A673 (cell line): ENCODE measurements at regions not wholly inside any gene's neighbourhood (a gene's known extent, or its start where the extent isn't known, plus 50 kb on each side); places are given as distances from the start of the nearest gene placed in this dataset.

Experiments used
- BruUV-seq: library from RNA; stranded (reverse); fragments of 400-500 nt; replicated peaks from 2 replicates; lab custom pipeline; 2021; lab: Mats Ljungman, UMichigan
- CTCF ChIA-PET: fragments of 300-600 bp; sonication (Branson Sonifier 250); formaldehyde crosslinking; loops from one replicate; lab custom pipeline; 2022; ENCODE audit warnings: antibody characterized with exemption; lab: Charles Lee
- POLR2A ChIA-PET: fragments of 300-600 bp; sonication (Branson Sonifier 250); formaldehyde crosslinking; loops from one replicate; lab custom pipeline; 2022; ENCODE audit warnings: antibody characterized with exemption; ENCODE audit not compliant: low non-redundant PET; lab: Charles Lee
- DNase-seq: peaks from one replicate; pipeline ENCODE4 v3.0.0-alpha.2; 2015; ENCODE audit warnings: low spot score
- H3K27ac ChIP-seq: fragments of 200-600 bp; sonication (generic); 2 replicates; pipeline ENCODE4 v1.5.1; 2016; ENCODE audit warnings: mixed run types, low read depth, mild to moderate bottlenecking, mixed read lengths, antibody characterized with exemption, low read length; ENCODE audit not compliant: poor library complexity, severe bottlenecking
- H3K27me3 ChIP-seq: fragments of 200-600 bp; sonication (generic); replicated peaks from 2 replicates; pipeline ENCODE4 v1.6.1; 2017; ENCODE audit warnings: mixed run types, low read depth, mild to moderate bottlenecking, mixed read lengths, antibody characterized with exemption, low read length; ENCODE audit not compliant: insufficient read depth, poor library complexity
- H3K36me3 ChIP-seq: fragments of 200-600 bp; sonication (generic); 2 replicates; pipeline ENCODE4 v1.6.1; 2016; ENCODE audit warnings: mixed run types, mild to moderate bottlenecking, mixed read lengths, antibody characterized with exemption, low read length; ENCODE audit not compliant: insufficient read depth, poor library complexity, severe bottlenecking
- H3K4me1 ChIP-seq: fragments of 200-600 bp; sonication (generic); 2 replicates; pipeline ENCODE4 v1.6.1; 2017; ENCODE audit warnings: mixed run types, mild to moderate bottlenecking, mixed read lengths, antibody characterized with exemption, low read length; ENCODE audit not compliant: insufficient read depth, poor library complexity, severe bottlenecking
- H3K4me3 ChIP-seq: fragments of 200-600 bp; sonication (generic); 2 replicates; pipeline ENCODE4 v1.5.1; 2016; ENCODE audit warnings: low read depth, mixed run types, mild to moderate bottlenecking, mixed read lengths, low read length; ENCODE audit not compliant: poor library complexity, severe bottlenecking
- H3K9me3 ChIP-seq: fragments of 200-600 bp; sonication (generic); 2 replicates; pipeline ENCODE4 v1.6.1; 2016; ENCODE audit warnings: mixed run types, low read depth, mild to moderate bottlenecking, mixed read lengths, antibody characterized with exemption, low read length; ENCODE audit not compliant: poor library complexity, severe bottlenecking
- EZH2 ChIP-seq: fragments of 200-600 bp; sonication (generic); IDR thresholded peaks from 2 replicates; pipeline ENCODE4 v1.6.1; 2017; ENCODE audit warnings: borderline replicate concordance, low read depth, mild to moderate bottlenecking, mixed read lengths, antibody characterized with exemption, low read length; ENCODE audit not compliant: poor library complexity, severe bottlenecking
- intact Hi-C: fragments of 100-400 bp; cut with micrococcal nuclease; formaldehyde crosslinking; loops from one replicate; pipeline ENCODE4 v1.10.0; 2022; ENCODE audit not compliant: unreplicated experiment
- TF ChIP-seq, protein P1 (sequence below): fragments of 300-800, 200-600 bp; sonication (generic); conservative IDR thresholded peaks from 2 replicates; pipeline ENCODE4 v1.5.1; 2017; ENCODE audit warnings: low read depth, mild to moderate bottlenecking, antibody characterized with exemption, low read length, moderate library complexity, mixed read lengths

GRCh38 chr10:62903828-62904227 lies 87.7 kb upstream of the EGR2 start:
- no TSS peak for BruUV-seq

DNA sequence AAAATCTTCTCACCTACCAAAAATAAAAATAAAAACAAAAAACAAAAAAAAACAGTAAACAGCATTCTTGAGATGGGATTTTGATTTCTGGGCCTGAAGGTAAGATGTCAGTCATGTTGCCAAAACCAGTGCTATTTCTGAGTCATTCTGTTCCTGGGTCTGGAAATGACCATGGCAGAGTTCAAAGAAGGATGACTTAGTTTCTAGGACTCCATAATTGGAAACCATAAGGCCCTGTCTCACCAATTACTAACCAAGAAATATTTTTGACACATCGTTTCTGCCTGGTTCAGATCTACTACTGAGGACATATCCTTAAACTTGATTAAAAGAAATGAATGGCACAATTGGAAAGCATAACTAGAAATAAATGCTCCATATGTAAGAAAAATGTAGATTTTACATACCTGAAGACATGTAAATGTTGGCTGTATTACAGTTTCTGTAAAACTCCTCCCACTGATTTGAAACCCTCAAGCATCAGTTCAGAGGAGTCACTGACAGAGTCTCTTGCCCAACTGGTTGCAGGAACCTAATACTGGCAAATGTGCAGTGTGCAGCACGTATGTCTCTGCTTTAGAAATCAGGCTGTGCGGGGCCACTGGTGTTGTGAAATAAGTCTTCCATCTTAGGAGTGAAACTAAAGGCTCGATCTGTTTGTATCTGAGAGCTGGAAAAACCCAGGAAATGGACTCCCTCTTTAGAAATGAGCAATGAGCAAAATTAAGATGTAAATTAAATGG lies 84.8 kb upstream of the EGR2 start:
- Histone ChIP-seq H3K4me3 (no peak overlapping the region), H3K4me1 (no peaks in the 10 kb centered on the region), H3K9me3 (no peaks in the 10 kb centered on the region), H3K27ac (no peak overlapping the region), H3K36me3 (no peaks in the 10 kb centered on the region), H3K27me3 (no peaks in the 10 kb centered on the region)
- TF ChIP-seq, protein P1, sequence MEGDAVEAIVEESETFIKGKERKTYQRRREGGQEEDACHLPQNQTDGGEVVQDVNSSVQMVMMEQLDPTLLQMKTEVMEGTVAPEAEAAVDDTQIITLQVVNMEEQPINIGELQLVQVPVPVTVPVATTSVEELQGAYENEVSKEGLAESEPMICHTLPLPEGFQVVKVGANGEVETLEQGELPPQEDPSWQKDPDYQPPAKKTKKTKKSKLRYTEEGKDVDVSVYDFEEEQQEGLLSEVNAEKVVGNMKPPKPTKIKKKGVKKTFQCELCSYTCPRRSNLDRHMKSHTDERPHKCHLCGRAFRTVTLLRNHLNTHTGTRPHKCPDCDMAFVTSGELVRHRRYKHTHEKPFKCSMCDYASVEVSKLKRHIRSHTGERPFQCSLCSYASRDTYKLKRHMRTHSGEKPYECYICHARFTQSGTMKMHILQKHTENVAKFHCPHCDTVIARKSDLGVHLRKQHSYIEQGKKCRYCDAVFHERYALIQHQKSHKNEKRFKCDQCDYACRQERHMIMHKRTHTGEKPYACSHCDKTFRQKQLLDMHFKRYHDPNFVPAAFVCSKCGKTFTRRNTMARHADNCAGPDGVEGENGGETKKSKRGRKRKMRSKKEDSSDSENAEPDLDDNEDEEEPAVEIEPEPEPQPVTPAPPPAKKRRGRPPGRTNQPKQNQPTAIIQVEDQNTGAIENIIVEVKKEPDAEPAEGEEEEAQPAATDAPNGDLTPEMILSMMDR, result no peak
- no peak for TF ChIP-seq EZH2
- CTCF ChIA-PET, result no interaction called here
- POLR2A ChIA-PET, result no interaction called here
- intact Hi-C loops, result no loop called here
- DNase-seq, result no peak
- BruUV-seq, result no TSS peak

More at GRCh38 chr10:62903828-62904227, 87.7 kb upstream of the EGR2 start:
- DNase-seq, result no peak
- no peaks in the 10 kb centered on the region for H3K27me3 ChIP-seq
- no peak overlapping the region for H3K4me3 ChIP-seq
- no peaks in the 10 kb centered on the region for H3K9me3 ChIP-seq
- POLR2A ChIA-PET, result no interaction called here
- H3K4me1 ChIP-seq, result no peaks in the 10 kb centered on the region
- CTCF ChIA-PET, result no interaction called here
- H3K36me3 ChIP-seq, result no peaks in the 10 kb centered on the region
- TF ChIP-seq, protein P1, result no peak
- TF ChIP-seq EZH2, result no peak
- no peak overlapping the region for H3K27ac ChIP-seq
- intact Hi-C loops, result no loop called here

- intact Hi-C loops, result no loop called here
- H3K27me3 ChIP-seq, result no peaks in the 10 kb centered on the region
- H3K36me3 ChIP-seq, result no peaks in the 10 kb centered on the region
- BruUV-seq, result no TSS peak
- no peak for DNase-seq
- no peaks in the 10 kb centered on the region for H3K9me3 ChIP-seq
- ChIA-PET CTCF (no interaction called here), POLR2A (no interaction called here)
- H3K4me1 ChIP-seq, result no peaks in the 10 kb centered on the region
- no peak overlapping the region for H3K27ac ChIP-seq
- TF ChIP-seq, protein P1, result no peak
- TF ChIP-seq EZH2, result no peak
- H3K4me3 ChIP-seq, result no peak overlapping the region
Measured at GRCh38 chr10:62899311-62899710, 83.1 kb upstream of the EGR2 start.
